ENCODE measurements at regions not wholly inside any gene's neighbourhood (a gene's known extent, or its start where the extent isn't known, plus 50 kb on each side); places are given as distances from the start of the nearest gene placed in this dataset.

DNA sequence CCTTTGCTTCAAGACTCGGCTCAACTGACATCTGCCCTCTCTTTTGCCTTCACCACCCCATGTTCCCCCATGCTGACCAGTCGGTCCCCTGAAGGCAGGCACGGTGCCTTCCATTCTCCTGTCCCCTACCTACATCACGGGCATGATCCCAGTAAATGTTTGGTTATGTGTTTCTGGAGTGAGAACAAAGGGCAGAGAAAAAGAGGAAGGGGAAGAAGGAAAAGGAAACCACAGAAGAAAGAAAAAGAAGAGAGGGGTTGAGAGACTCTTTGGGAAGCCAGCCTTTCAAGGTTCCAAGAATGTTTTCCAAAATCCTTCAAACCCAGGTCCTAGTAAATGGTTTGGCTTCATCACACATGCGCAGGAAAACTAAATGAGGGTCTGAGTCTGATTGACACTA lies 84.9 kb downstream of the CDC7 start:
- H3K9me3 ChIP-seq (replicated peaks; ENCODE audit: insufficient read depth, low read length) = no peaks in the 10 kb centered on the region
- H3K4me2 ChIP-seq (ENCODE audit: low read depth, low read length) = no peak overlapping the region
- H3K27me3 ChIP-seq (replicated peaks; ENCODE audit: insufficient read depth, low read length) = no peaks in the 10 kb centered on the region
- no peak for TF ChIP-seq EZH2phosphoT487 (IDR thresholded peaks at IDR 0.05; ENCODE audit: low read length)
- TF ChIP-seq, protein P1, sequence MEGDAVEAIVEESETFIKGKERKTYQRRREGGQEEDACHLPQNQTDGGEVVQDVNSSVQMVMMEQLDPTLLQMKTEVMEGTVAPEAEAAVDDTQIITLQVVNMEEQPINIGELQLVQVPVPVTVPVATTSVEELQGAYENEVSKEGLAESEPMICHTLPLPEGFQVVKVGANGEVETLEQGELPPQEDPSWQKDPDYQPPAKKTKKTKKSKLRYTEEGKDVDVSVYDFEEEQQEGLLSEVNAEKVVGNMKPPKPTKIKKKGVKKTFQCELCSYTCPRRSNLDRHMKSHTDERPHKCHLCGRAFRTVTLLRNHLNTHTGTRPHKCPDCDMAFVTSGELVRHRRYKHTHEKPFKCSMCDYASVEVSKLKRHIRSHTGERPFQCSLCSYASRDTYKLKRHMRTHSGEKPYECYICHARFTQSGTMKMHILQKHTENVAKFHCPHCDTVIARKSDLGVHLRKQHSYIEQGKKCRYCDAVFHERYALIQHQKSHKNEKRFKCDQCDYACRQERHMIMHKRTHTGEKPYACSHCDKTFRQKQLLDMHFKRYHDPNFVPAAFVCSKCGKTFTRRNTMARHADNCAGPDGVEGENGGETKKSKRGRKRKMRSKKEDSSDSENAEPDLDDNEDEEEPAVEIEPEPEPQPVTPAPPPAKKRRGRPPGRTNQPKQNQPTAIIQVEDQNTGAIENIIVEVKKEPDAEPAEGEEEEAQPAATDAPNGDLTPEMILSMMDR (IDR thresholded peaks at IDR 0.05; ENCODE audit: low read length) = no peak
- TF ChIP-seq EZH2 (optimal IDR thresholded peaks at IDR 0.05; ENCODE audit: low read depth, low read length) = no peak
- H3K79me2 ChIP-seq (ENCODE audit: low read length) = no peaks in the 10 kb centered on the region
- no peaks in the 10 kb centered on the region for H3K36me3 ChIP-seq (replicated peaks; ENCODE audit: insufficient read depth, low read length)
- H3K9ac ChIP-seq (ENCODE audit: low read length) = no peak overlapping the region
- H3F3A ChIP-seq (ENCODE audit: insufficient read depth, low read length) = no peaks in the 10 kb centered on the region
- H3K4me3 ChIP-seq (ENCODE audit: low read length) = no peak overlapping the region
- no peaks in the 10 kb centered on the region for H4K20me1 ChIP-seq (ENCODE audit: insufficient read depth, low read length)
- DNase-seq = no peak
- no peaks in the 10 kb centered on the region for H3K9me2 ChIP-seq (replicated peaks; ENCODE audit: insufficient read depth, low read length)
- no peak overlapping the region for H3K27ac ChIP-seq (ENCODE audit: low read length)
- H2AFZ ChIP-seq (ENCODE audit: low read length) = no peak overlapping the region
- no peaks in the 10 kb centered on the region for H3K4me1 ChIP-seq (ENCODE audit: low read length)

DNA sequence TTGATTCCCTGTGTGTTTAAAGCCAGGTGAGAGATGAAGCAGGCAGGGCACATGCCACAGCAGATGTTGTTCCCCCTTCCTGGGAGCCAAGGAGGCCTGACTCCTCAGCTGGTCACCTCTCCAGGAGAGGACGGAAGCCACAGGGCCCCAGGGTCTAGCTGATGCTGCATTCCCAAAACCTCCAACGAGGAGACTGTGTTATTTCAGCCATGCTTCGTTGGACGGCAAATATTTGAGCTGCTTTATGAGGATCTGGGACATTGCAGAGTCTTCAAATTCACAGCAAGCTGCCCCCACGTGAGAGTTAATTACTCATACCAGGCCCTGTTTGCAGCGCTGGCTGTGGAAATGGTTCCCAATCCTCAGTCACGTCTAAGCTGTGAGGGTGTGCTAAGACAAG lies 85.3 kb downstream of the CDC7 start:
- no peak for DNase-seq
- H3K27ac ChIP-seq (ENCODE audit: low read length) = no peak overlapping the region
- H3F3A ChIP-seq (ENCODE audit: insufficient read depth, low read length) = no peaks in the 10 kb centered on the region

DNA sequence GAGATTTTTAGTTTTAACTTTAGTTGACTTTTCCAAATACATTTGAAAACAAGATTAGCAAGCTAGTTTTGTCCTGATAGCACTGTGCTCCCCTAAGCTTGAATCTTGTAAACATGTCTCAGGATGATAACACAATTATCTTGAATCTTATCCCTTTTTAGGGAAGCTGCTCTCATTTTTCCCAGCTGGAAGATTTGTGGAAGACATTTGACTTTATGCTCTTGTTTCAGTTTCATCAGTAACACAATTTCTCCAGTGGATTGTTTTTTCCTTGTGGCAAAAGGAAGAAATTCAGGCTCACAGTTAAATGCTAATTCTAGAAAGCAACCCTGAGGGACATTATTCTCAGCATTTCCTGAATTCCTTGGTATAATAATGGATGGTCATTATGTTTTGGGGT lies 88.8 kb downstream of the CDC7 start:
- H3K36me3 ChIP-seq (replicated peaks; ENCODE audit: insufficient read depth, low read length) = no peaks in the 10 kb centered on the region
- no peaks in the 10 kb centered on the region for H3K9me2 ChIP-seq (replicated peaks; ENCODE audit: insufficient read depth, low read length)
- no peak overlapping the region for H3K27ac ChIP-seq (ENCODE audit: low read length)
- H4K20me1 ChIP-seq (ENCODE audit: insufficient read depth, low read length) = no peaks in the 10 kb centered on the region
- no peaks in the 10 kb centered on the region for H3K79me2 ChIP-seq (ENCODE audit: low read length)
- H3K9ac ChIP-seq (ENCODE audit: low read length) = no peak overlapping the region
- no peak overlapping the region for H2AFZ ChIP-seq (ENCODE audit: low read length)
- H3K4me3 ChIP-seq (ENCODE audit: low read length) = no peak overlapping the region
- H3K27me3 ChIP-seq (replicated peaks; ENCODE audit: insufficient read depth, low read length) = no peaks in the 10 kb centered on the region
- no peak for DNase-seq
- H3F3A ChIP-seq (ENCODE audit: insufficient read depth, low read length) = no peaks in the 10 kb centered on the region
- TF ChIP-seq EZH2phosphoT487 (IDR thresholded peaks at IDR 0.05; ENCODE audit: low read length) = no peak
- TF ChIP-seq EZH2 (optimal IDR thresholded peaks at IDR 0.05; ENCODE audit: low read depth, low read length) = no peak
- TF ChIP-seq, protein P1 (IDR thresholded peaks at IDR 0.05; ENCODE audit: low read length) = no peak
- no peaks in the 10 kb centered on the region for H3K4me1 ChIP-seq (ENCODE audit: low read length)
- no peaks in the 10 kb centered on the region for H3K9me3 ChIP-seq (replicated peaks; ENCODE audit: insufficient read depth, low read length)
- H3K4me2 ChIP-seq (ENCODE audit: low read depth, low read length) = no peak overlapping the region

More for the DNA sequence above, 85.3 kb downstream of the CDC7 start:
- Histone ChIP-seq H3K4me1 (ENCODE audit: low read length) (no peaks in the 10 kb centered on the region), H3K9ac (ENCODE audit: low read length) (no peak overlapping the region), H3K79me2 (ENCODE audit: low read length) (no peaks in the 10 kb centered on the region), H2AFZ (ENCODE audit: low read length) (no peak overlapping the region), H3K9me2 (replicated peaks; ENCODE audit: insufficient read depth, low read length) (no peaks in the 10 kb centered on the region), H3K36me3 (replicated peaks; ENCODE audit: insufficient read depth, low read length) (no peaks in the 10 kb centered on the region), H4K20me1 (ENCODE audit: insufficient read depth, low read length) (no peaks in the 10 kb centered on the region), H3K27me3 (replicated peaks; ENCODE audit: insufficient read depth, low read length) (no peaks in the 10 kb centered on the region), H3K9me3 (replicated peaks; ENCODE audit: insufficient read depth, low read length) (no peaks in the 10 kb centered on the region), H3K4me3 (ENCODE audit: low read length) (no peak overlapping the region), H3K4me2 (ENCODE audit: low read depth, low read length) (no peak overlapping the region)
- TF ChIP-seq EZH2phosphoT487 (IDR thresholded peaks at IDR 0.05; ENCODE audit: low read length) = no peak
- no peak for TF ChIP-seq EZH2 (optimal IDR thresholded peaks at IDR 0.05; ENCODE audit: low read depth, low read length)
- TF ChIP-seq, protein P1 (IDR thresholded peaks at IDR 0.05; ENCODE audit: low read length) = no peak
